AG09309 (cell line): ENCODE measurements at regions not wholly inside any gene's neighbourhood (a gene's known extent, or its start where the extent isn't known, plus 50 kb on each side); places are given as distances from the start of the nearest gene placed in this dataset.

Experiments used
- DNase-seq: peaks from one replicate; pipeline ENCODE4 v3.0.0-alpha.2; 2010; ENCODE audit warnings: low read depth
- H3K4me3 ChIP-seq: 2 replicates; pipeline ENCODE4 v1.5.1; 2011; ENCODE audit warnings: mild to moderate bottlenecking, low read depth, low read length, moderate library complexity; ENCODE audit not compliant: control insufficient read depth
- TF ChIP-seq, protein P1 (sequence below): IDR thresholded peaks from 2 replicates; pipeline ENCODE4 v1.5.1; 2011; ENCODE audit warnings: mild to moderate bottlenecking, low read depth, low read length, inconsistent platforms; ENCODE audit not compliant: insufficient read depth, control insufficient read depth; ENCODE audit errors: missing control alignments

DNA sequence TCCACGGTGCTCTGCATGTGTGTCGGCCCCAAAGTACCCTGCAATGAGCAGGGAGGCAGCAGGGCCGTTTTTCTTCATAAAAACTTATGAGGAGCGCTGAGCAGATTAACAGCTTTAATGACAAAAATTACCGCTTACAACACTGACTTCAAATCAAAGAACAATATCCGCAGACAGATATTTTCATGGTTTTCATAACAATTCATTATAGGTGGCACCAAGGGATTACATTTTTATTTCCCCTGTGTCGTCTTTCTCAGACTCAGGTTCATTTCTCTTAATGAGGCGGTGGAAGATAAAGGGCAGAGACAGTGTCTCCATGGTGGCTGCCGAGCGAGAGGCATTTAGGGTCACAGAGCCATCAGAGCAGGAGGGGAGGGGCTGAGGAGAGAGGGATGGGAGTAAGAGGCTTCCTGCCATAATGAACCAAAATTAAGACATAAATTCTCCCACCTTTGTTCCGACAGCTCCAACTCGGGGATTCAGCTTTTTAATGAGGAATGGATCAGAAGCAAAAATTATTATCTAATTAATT is 240.7 kb upstream of the CLINT1 start:
- TF ChIP-seq, protein P1, sequence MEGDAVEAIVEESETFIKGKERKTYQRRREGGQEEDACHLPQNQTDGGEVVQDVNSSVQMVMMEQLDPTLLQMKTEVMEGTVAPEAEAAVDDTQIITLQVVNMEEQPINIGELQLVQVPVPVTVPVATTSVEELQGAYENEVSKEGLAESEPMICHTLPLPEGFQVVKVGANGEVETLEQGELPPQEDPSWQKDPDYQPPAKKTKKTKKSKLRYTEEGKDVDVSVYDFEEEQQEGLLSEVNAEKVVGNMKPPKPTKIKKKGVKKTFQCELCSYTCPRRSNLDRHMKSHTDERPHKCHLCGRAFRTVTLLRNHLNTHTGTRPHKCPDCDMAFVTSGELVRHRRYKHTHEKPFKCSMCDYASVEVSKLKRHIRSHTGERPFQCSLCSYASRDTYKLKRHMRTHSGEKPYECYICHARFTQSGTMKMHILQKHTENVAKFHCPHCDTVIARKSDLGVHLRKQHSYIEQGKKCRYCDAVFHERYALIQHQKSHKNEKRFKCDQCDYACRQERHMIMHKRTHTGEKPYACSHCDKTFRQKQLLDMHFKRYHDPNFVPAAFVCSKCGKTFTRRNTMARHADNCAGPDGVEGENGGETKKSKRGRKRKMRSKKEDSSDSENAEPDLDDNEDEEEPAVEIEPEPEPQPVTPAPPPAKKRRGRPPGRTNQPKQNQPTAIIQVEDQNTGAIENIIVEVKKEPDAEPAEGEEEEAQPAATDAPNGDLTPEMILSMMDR, result no peak
- DNase-seq, result no peak
- no peak overlapping the region for H3K4me3 ChIP-seq

DNA sequence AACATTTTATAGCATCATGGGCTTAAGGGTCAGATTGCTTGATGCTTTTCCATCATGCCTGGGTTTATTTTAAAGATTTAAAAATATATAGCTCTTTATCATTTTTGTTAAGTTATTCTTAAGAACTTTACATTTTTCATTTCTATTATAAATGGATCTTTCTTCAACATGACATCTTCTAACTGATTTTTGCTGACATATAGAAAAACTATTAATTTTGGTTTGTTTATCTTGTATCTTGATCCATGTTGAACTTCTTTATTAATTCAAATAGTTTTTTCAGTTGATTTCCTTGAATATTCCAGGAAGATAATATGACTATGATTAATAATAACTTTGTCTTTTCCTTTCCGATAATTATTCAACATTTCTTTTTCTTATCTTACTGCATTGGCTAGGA is 237.9 kb upstream of the CLINT1 start:
- TF ChIP-seq, protein P1, result no peak
- H3K4me3 ChIP-seq, result no peak overlapping the region
- DNase-seq, result no peak

DNA sequence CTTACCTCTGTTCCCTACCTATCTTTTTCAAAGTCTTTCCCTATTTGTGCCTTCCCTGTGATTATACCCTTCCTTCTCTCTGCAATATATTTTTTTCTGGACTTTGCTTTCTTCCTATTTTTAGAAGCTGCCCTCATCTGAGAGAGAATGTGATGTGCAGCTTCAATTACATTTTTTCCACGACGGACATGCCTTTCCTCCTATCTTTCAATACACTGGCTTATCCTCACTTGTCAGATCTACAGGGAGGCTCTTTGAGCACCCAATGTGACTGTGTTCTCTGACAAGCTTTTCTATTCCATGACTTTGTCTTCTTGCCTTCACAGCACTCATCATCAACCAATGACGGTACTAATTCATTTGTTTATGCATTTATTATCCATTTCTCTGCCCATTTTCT is 227.9 kb upstream of the CLINT1 start:
- DNase-seq, result no peak
- TF ChIP-seq, protein P1, result no peak
- H3K4me3 ChIP-seq, result no peak overlapping the region

DNA sequence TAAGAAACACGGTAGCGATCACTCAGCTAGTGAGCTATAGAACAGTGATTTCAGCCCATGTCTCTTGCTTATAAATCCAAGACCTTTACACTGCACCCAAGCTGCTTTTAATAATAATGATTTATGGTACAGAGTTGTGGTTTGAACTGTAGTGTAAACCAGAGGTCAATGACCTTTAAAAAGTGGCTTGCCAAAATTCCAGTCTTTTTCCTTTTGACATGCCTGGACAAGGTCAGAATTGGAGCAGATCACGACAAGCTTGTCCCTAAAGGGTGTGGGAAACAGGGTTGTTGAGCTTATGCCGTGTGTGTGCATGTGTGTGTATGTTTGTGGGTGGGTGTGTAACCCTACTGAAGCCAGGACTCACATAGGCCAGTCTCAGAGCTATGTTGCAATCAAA is 225.3 kb upstream of the CLINT1 start:
- TF ChIP-seq, protein P1, result no peak
- no peak for DNase-seq
- H3K4me3 ChIP-seq, result no peak overlapping the region

DNA sequence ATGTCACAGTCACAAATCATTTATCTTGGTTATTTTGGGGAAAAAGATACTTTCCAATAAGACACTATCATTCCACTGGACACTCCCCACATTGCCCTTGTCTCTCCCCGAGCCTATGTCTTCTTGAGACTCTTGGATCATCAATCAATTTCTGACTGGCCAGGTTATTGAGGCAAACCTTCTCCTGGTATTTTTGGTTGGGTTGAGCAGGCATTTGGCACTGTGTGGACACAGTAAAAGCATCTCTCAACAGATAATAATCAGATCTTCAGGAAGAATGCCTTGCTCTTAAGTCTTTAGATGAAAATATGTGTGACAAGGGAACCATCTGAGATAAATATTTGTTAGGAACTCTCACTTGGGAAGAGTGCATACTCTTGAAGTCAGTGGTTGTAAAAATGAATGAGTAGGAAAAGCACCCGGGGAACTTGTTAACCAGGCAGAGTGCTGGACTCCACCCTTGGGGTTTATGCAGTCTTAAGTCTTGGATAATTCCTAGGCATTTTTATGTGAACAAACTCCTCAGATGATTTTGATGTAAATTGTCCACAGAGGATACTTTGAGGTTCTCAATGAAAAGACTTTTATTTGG is 223.8 kb upstream of the CLINT1 start:
- DNase-seq, result no peak
- no peak overlapping the region for H3K4me3 ChIP-seq
- TF ChIP-seq, protein P1, result no peak

DNA sequence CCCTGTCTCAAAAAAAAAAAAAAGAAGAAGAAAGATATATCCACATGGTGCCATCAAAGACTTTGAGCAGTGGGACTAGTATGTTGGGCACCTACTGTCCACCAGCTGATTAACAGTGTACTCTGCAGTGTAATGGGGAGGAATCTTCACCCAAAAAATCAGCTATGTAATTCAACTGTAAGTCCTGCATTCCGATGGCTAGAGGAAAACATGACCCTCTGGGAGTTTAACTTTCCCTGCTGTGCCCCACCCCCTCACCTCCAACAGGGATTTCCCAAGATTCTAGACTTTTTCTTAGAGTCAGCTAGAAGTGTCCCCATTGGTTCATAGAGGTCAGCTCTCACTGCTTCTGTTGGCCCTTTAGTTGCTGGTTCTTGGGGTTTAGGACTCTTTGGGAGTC is 221.2 kb upstream of the CLINT1 start:
- DNase-seq, result no peak
- no peak overlapping the region for H3K4me3 ChIP-seq
- TF ChIP-seq, protein P1, result no peak
